ENCODE measurements at regions not wholly inside any gene's neighbourhood (a gene's known extent, or its start where the extent isn't known, plus 50 kb on each side); places are given as distances from the start of the nearest gene placed in this dataset.

- no peak for TF ChIP-seq GATA3 (IDR thresholded peaks at IDR 0.05; ENCODE audit: low read depth, low read length)
Observed at GRCh38 chr1:214989341-214989740, 93.2 kb upstream of the KCNK2 start.

GRCh38 chr1:214990619-214991018, 91.9 kb upstream of the KCNK2 start:
- no peak for TF ChIP-seq GATA2 (IDR thresholded peaks at IDR 0.05; ENCODE audit: low read depth, low read length)
- no peak for TF ChIP-seq GATA3 (IDR thresholded peaks at IDR 0.05; ENCODE audit: low read depth, low read length)

GRCh38 chr1:214991691-214992315, 90.7 kb upstream of the KCNK2 start:
- no peak for TF ChIP-seq GATA2 (IDR thresholded peaks at IDR 0.05; ENCODE audit: low read depth, low read length)
- TF ChIP-seq GATA3 (IDR thresholded peaks at IDR 0.05; ENCODE audit: low read depth, low read length): no peak

GRCh38 chr1:214993419-214993818, 89.1 kb upstream of the KCNK2 start:
- no peak for TF ChIP-seq GATA2 (IDR thresholded peaks at IDR 0.05; ENCODE audit: low read depth, low read length)

- no peak for TF ChIP-seq GATA2 (IDR thresholded peaks at IDR 0.05; ENCODE audit: low read depth, low read length)
- no peak for TF ChIP-seq GATA3 (IDR thresholded peaks at IDR 0.05; ENCODE audit: low read depth, low read length)
Observed at GRCh38 chr1:214997685-214998084, 84.9 kb upstream of the KCNK2 start.

- TF ChIP-seq GATA2 (IDR thresholded peaks at IDR 0.05; ENCODE audit: low read depth, low read length): no peak
- TF ChIP-seq GATA3 (IDR thresholded peaks at IDR 0.05; ENCODE audit: low read depth, low read length): no peak
Observed at GRCh38 chr1:215001419-215002021, 81.0 kb upstream of the KCNK2 start.

GRCh38 chr1:215002471-215002870, 80.1 kb upstream of the KCNK2 start:
- TF ChIP-seq GATA2 (IDR thresholded peaks at IDR 0.05; ENCODE audit: low read depth, low read length) (peak; percentile 22; the same call in 1 of the 2 replicates), GATA3 (IDR thresholded peaks at IDR 0.05; ENCODE audit: low read depth, low read length) (no peak)

- peak; percentile 40; the same call in 1 of the 2 replicates for TF ChIP-seq GATA2 (IDR thresholded peaks at IDR 0.05; ENCODE audit: low read depth, low read length)
- TF ChIP-seq GATA3 (IDR thresholded peaks at IDR 0.05; ENCODE audit: low read depth, low read length): no peak
Observed at GRCh38 chr1:215003686-215004085, 78.9 kb upstream of the KCNK2 start.

- TF ChIP-seq GATA2 (IDR thresholded peaks at IDR 0.05; ENCODE audit: low read depth, low read length): no peak; the same call in 1 of the 2 replicates
- TF ChIP-seq GATA3 (IDR thresholded peaks at IDR 0.05; ENCODE audit: low read depth, low read length): no peak
Observed at GRCh38 chr1:215004121-215004827, 78.3 kb upstream of the KCNK2 start.

GRCh38 chr1:215005078-215005477, 77.5 kb upstream of the KCNK2 start:
- TF ChIP-seq GATA3 (IDR thresholded peaks at IDR 0.05; ENCODE audit: low read depth, low read length): peak; percentile 98
- peak; percentile 86 for TF ChIP-seq GATA2 (IDR thresholded peaks at IDR 0.05; ENCODE audit: low read depth, low read length)

GRCh38 chr1:215005656-215006345, 76.7 kb upstream of the KCNK2 start:
- TF ChIP-seq GATA2 (IDR thresholded peaks at IDR 0.05; ENCODE audit: low read depth, low read length): no peak
- TF ChIP-seq GATA3 (IDR thresholded peaks at IDR 0.05; ENCODE audit: low read depth, low read length): no peak

GRCh38 chr1:215007880-215008279, 74.7 kb upstream of the KCNK2 start:
- no peak for TF ChIP-seq GATA2 (IDR thresholded peaks at IDR 0.05; ENCODE audit: low read depth, low read length)
- TF ChIP-seq GATA3 (IDR thresholded peaks at IDR 0.05; ENCODE audit: low read depth, low read length): no peak

- no peak for TF ChIP-seq GATA3 (IDR thresholded peaks at IDR 0.05; ENCODE audit: low read depth, low read length)
- no peak for TF ChIP-seq GATA2 (IDR thresholded peaks at IDR 0.05; ENCODE audit: low read depth, low read length)
Observed at GRCh38 chr1:215018555-215018954, 64.0 kb upstream of the KCNK2 start.

GRCh38 chr1:215022204-215022603, 60.3 kb upstream of the KCNK2 start:
- no peak for TF ChIP-seq GATA2 (IDR thresholded peaks at IDR 0.05; ENCODE audit: low read depth, low read length)
- no peak for TF ChIP-seq GATA3 (IDR thresholded peaks at IDR 0.05; ENCODE audit: low read depth, low read length)
